ENCODE measurements at regions not wholly inside any gene's neighbourhood (a gene's known extent, or its start where the extent isn't known, plus 50 kb on each side); places are given as distances from the start of the nearest gene placed in this dataset.
A peak's percentile ranks its signal among the peaks of the same experiment; 100 is the strongest.

DNA sequence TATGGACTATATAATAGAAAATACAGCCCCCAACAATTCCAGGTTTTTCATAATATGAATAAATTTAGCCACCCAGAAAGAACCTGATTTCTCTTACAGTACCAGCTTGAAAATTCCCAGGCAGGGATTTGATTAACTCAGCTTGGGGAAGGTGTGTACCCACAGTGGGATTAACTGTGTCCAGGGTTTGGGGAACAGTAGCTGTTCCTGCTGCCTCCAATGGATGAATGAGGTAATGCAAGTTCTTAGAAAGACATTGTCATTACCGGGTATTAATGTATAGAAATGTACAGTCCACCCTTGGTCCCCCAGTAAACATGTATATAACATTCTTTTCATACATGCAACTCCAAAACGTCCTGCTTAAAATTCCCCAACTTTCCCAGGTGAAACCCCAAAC, 115.6 kb downstream of the LRIG3 start:
- RAD21 ChIA-PET (ENCODE audit: low non-redundant PET in 1 of 2, low total read pairs in 2 of 2, uncharacterized antibody in 2 of 2, unreplicated experiment in 2 of 2), result no interaction called here
- Histone ChIP-seq H2AFZ (ENCODE audit: low read depth, low read length, poor library complexity, severe bottlenecking) (no peak overlapping the region), H3K4me2 (ENCODE audit: low read length) (no peak overlapping the region), H4K20me1 (ENCODE audit: insufficient read depth) (no peaks in the 10 kb centered on the region), H3K4me3 (replicated peaks in 1 of 2; ENCODE audit: low read depth in 1 of 2, low read length in 2 of 2) (no peak overlapping the region), H3K4me1 (ENCODE audit: control insufficient read depth in 1 of 2, insufficient read depth in 2 of 2, low read length in 2 of 2) (no peaks in the 10 kb centered on the region), H3K9me2 (ENCODE audit: insufficient read depth) (no peaks in the 10 kb centered on the region), H3K27me3 (ENCODE audit: insufficient read depth, low read length) (no peaks in the 10 kb centered on the region), H3K79me2 (ENCODE audit: insufficient read depth, low read length) (no peaks in the 10 kb centered on the region), H3K27ac (ENCODE audit: low read depth, low read length) (no peak overlapping the region), H3K9ac (ENCODE audit: low read length) (no peak overlapping the region), H3K36me3 (ENCODE audit: control insufficient read depth in 1 of 2, insufficient read depth in 2 of 2, low read length in 2 of 2) (no peaks in the 10 kb centered on the region), H3K9me3 (ENCODE audit: control insufficient read depth in 1 of 2, insufficient read depth in 1 of 2, low read depth in 1 of 2, low read length in 2 of 2) (no peaks in the 10 kb centered on the region)
- TF ChIP-seq, protein P1, sequence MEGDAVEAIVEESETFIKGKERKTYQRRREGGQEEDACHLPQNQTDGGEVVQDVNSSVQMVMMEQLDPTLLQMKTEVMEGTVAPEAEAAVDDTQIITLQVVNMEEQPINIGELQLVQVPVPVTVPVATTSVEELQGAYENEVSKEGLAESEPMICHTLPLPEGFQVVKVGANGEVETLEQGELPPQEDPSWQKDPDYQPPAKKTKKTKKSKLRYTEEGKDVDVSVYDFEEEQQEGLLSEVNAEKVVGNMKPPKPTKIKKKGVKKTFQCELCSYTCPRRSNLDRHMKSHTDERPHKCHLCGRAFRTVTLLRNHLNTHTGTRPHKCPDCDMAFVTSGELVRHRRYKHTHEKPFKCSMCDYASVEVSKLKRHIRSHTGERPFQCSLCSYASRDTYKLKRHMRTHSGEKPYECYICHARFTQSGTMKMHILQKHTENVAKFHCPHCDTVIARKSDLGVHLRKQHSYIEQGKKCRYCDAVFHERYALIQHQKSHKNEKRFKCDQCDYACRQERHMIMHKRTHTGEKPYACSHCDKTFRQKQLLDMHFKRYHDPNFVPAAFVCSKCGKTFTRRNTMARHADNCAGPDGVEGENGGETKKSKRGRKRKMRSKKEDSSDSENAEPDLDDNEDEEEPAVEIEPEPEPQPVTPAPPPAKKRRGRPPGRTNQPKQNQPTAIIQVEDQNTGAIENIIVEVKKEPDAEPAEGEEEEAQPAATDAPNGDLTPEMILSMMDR (IDR thresholded peaks at IDR 0.05 in 2 of 3, conservative IDR thresholded peaks at IDR 0.05 in 1 of 3; ENCODE audit: borderline replicate concordance in 1 of 3, insufficient read depth in 1 of 3, low read depth in 2 of 3, low read length in 2 of 3), result peak in 2 of 3 experiments; percentile 64 to 65; a peak in 4 of 6 replicates
- no peak for TF ChIP-seq YY1 (IDR thresholded peaks at IDR 0.05; ENCODE audit: extremely low read depth, insufficient replicate concordance, low read depth, low read length)
- TF ChIP-seq RAD21 (IDR thresholded peaks at IDR 0.05; ENCODE audit: low read depth), result peak; percentile 36
- ATAC-seq (peak; percentile 86), DNase-seq (ENCODE audit: low read depth, low spot score) (peak; percentile 7)
- intact Hi-C loops (cut with micrococcal nuclease), result no loop called here
- POLR2A ChIA-PET, result no interaction called here
- no TSS peak for BruUV-seq (replicated peaks)
- CTCF ChIA-PET, result interaction anchor here (1.5 to 1.7 kb wide), 2 partner anchors 30 to 264 kb away, joined by 3 read pairs; no protein-coding TSS in a partner anchor

DNA sequence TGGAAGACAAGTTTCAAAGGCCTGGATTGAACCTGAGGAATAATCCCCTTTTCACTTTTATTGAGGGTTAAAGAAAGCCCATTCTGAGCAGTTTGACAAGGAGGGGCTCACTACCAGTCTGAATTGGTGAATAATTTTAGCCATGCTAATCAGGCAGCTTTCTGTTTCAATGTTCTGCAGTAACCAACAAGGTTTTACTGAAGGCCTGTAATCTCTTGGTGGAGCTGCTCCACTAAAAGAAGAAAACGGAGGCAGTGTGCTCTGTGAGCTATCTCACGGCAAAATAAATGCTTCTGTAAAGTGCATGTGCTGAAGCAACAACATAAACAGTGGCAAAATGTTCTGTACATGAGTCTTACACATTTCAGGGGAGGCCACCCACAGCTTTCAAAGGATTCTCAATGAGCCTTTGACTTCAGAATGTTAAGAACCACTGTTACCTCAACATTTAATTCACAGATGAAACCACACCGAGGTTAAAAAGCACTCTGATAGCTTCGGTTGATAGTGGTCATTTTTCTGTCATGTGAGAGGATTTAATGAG, 111.2 kb downstream of the LRIG3 start:
- BruUV-seq (replicated peaks), result no TSS peak
- intact Hi-C loops (cut with micrococcal nuclease), result no loop called here
- DNase-seq (ENCODE audit: low read depth, low spot score) (no peak), ATAC-seq (no peak)
- Histone ChIP-seq H3K4me1 (ENCODE audit: control insufficient read depth in 1 of 2, insufficient read depth in 2 of 2, low read length in 2 of 2) (no peaks in the 10 kb centered on the region), H3K9ac (ENCODE audit: low read length) (no peak overlapping the region), H3K79me2 (ENCODE audit: insufficient read depth, low read length) (no peaks in the 10 kb centered on the region), H3K36me3 (ENCODE audit: control insufficient read depth in 1 of 2, insufficient read depth in 2 of 2, low read length in 2 of 2) (no peaks in the 10 kb centered on the region), H3K4me3 (replicated peaks in 1 of 2; ENCODE audit: low read depth in 1 of 2, low read length in 2 of 2) (no peak overlapping the region), H3K9me2 (ENCODE audit: insufficient read depth) (no peaks in the 10 kb centered on the region), H3K27ac (ENCODE audit: low read depth, low read length) (no peak overlapping the region), H3K9me3 (ENCODE audit: control insufficient read depth in 1 of 2, insufficient read depth in 1 of 2, low read depth in 1 of 2, low read length in 2 of 2) (no peaks in the 10 kb centered on the region), H4K20me1 (ENCODE audit: insufficient read depth) (no peaks in the 10 kb centered on the region), H2AFZ (ENCODE audit: low read depth, low read length, poor library complexity, severe bottlenecking) (no peak overlapping the region), H3K4me2 (ENCODE audit: low read length) (no peak overlapping the region), H3K27me3 (ENCODE audit: insufficient read depth, low read length) (peaks cover 7% of the 10 kb centered on the region; the same call in 1 of the 2 replicates)
- ChIA-PET CTCF (no interaction called here), RAD21 (ENCODE audit: low non-redundant PET in 1 of 2, low total read pairs in 2 of 2, uncharacterized antibody in 2 of 2, unreplicated experiment in 2 of 2) (no interaction called here), POLR2A (no interaction called here)
- TF ChIP-seq CBX3 (IDR thresholded peaks at IDR 0.05; ENCODE audit: low read depth) (no peak), ZNF274 (IDR thresholded peaks at IDR 0.05; ENCODE audit: low read depth, low read length) (no peak), SP1 (IDR thresholded peaks at IDR 0.05; ENCODE audit: low read depth) (no peak), TCF7L2 (IDR thresholded peaks at IDR 0.05; ENCODE audit: borderline replicate concordance, extremely low read depth, insufficient read depth, insufficient read length) (no peak), ELF1 (IDR thresholded peaks at IDR 0.05; ENCODE audit: borderline replicate concordance, low read depth) (no peak), CEBPB (IDR thresholded peaks at IDR 0.05; ENCODE audit: low read depth) (no peak), EZH2 (IDR thresholded peaks at IDR 0.05) (no peak)
- TF ChIP-seq, protein P2, sequence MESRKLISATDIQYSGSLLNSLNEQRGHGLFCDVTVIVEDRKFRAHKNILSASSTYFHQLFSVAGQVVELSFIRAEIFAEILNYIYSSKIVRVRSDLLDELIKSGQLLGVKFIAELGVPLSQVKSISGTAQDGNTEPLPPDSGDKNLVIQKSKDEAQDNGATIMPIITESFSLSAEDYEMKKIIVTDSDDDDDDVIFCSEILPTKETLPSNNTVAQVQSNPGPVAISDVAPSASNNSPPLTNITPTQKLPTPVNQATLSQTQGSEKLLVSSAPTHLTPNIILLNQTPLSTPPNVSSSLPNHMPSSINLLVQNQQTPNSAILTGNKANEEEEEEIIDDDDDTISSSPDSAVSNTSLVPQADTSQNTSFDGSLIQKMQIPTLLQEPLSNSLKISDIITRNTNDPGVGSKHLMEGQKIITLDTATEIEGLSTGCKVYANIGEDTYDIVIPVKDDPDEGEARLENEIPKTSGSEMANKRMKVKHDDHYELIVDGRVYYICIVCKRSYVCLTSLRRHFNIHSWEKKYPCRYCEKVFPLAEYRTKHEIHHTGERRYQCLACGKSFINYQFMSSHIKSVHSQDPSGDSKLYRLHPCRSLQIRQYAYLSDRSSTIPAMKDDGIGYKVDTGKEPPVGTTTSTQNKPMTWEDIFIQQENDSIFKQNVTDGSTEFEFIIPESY (IDR thresholded peaks at IDR 0.05; ENCODE audit: extremely low read depth, insufficient replicate concordance, low read length), result no peak
- TF ChIP-seq, protein P1 (IDR thresholded peaks at IDR 0.05 in 2 of 3, conservative IDR thresholded peaks at IDR 0.05 in 1 of 3; ENCODE audit: borderline replicate concordance in 1 of 3, insufficient read depth in 1 of 3, low read depth in 2 of 3, low read length in 2 of 3), result no peak
